HG03060 (cell line): ENCODE measurements at regions not wholly inside any gene's neighbourhood (a gene's known extent, or its start where the extent isn't known, plus 50 kb on each side); places are given as distances from the start of the nearest gene placed in this dataset.

Source experiments
- ATAC-seq: cut with Tn5 transposase; IDR thresholded peaks from one replicate; pipeline ENCODE4 v1.9.1; 2021; ENCODE audit warnings: low read depth, moderate number of reproducible peaks; ENCODE audit not compliant: unreplicated experiment

DNA sequence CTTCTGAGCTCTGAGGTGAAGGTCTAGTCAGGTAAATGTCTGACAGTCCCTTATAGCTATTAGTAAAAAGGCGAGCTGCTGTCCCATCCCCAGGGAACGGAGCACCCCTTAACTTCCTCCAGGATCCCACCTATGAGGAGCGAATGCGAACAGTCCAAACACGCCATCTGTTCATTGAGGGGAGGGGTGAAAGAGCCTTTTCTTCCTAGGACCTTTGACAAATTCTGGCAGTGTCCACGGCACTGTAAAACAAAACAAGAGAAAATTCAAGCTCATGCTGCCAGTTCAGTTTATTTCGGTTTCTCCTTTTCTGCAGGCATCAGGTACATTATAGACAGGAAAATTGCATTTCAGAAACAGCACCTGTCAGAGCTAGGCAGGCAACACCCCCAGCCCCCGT lies 253.8 kb upstream of the CADM1 start:
- ATAC-seq: no peak

DNA sequence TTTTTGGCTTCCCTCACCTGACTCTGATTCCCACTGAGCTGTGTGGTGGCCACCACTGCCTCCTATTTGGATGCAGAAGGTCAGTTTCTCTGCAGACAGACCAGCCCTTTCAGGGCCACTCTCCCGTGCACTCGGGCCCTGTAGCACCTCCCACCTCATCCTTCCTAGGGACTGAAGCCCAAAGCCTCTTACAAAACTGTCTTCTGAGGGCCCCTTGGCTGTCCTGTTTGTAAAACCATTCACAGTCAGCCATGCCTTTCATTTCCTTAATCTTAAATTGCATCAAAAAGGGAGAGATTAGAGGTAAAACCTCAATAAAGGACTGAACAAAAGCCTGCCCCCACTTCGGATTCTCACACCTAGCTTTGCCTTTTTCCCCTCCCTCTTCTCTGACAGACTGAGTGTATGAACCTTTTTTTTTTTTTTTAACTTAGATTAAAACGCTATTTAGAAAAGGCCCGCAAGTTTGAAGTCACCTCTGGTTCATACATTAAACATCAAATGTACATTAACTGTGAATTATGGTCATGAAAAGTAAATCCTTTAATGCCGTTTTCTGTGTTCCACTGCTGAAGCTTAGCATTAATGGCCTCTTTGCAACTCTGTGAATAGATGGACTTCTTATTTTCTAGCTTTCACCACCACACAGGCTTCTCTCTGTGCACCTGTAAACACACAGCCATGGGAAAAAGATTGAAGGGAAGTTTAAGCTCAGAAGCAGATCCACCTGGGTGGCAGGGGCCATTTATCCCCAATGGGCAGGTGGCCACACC lies 247.2 kb upstream of the CADM1 start:
- ATAC-seq: no peak

DNA sequence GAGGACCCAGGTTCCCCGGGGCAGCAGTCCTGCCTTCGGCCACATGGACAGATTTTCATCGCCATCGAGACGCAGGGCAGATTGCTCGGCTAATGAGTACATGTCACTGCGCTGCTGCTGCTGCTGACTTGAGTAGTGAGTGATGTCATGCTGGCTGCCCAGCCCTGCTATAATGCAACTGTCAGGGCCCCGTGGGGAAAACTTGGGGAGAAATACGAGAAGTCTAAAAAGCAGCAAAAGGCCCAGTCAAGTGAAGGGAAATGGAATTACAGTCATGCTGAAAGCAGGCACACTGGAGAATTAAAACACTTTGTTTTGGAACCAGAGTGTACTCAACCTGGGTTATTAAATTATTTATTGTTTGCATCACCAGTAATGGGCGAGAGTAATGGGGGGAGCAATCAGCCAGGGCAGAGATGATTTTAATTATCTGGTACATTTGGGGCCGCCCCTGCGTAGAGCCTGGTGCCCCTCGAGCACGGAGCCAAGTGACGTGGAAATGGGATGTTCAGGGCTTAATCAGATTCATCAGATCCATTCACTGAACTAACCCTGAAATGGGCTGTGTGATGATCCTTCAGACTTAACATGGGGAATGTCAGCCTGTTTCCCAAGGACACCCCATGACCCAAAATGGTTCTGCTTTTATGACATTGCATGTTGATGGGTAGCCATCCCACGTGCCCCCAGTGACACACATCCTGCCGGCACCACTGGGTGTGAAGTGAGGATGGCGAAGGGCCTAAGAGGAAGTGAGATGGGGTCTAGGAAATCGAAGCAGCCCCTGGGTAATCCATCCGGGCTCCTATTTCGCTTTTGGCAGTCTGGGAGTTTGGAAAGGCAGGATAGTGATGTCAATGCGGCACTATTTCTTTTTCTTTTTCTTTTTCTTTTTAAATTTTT lies 241.6 kb upstream of the CADM1 start:
- ATAC-seq: no peak

- ATAC-seq: no peak
Observed at GRCh38 chr11:115745066-115745465, 240.9 kb upstream of the CADM1 start.

GRCh38 chr11:115743719-115744118 lies 239.5 kb upstream of the CADM1 start:
- no peak for ATAC-seq

DNA sequence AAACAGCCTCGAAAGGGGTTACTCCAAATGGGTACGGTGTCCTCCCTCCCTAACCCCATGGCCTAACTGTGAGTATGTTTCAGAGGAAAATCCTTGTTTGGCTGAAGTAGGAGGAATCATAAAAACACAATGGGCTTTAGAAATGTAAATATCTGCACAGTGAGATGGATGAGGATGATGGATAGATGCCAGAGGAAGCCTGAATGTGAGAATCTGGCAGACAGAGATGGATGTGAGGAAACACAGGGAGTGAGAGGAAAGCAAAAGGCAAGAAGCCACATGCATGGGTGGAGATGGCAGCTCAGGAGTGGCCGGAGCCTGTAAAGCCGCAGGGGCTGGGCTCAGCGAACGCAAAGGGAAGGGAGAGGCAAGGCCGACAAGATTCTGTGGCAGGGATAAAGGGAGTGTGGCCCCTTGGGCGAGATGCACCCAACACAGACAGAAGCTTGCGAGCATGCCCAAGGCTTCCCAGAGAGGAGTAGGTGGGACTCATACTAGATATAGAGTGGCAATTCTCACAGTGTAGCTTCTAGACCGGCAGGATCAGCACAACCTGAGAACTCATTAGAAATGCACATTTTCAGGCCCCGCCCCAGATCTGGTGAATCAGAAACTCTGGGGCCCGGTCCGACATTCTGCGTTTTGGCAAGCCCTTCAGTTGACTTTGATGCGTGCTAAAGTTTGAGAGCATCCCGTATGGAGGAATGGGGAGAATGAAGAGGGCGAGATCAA lies 237.3 kb upstream of the CADM1 start:
- no peak for ATAC-seq

DNA sequence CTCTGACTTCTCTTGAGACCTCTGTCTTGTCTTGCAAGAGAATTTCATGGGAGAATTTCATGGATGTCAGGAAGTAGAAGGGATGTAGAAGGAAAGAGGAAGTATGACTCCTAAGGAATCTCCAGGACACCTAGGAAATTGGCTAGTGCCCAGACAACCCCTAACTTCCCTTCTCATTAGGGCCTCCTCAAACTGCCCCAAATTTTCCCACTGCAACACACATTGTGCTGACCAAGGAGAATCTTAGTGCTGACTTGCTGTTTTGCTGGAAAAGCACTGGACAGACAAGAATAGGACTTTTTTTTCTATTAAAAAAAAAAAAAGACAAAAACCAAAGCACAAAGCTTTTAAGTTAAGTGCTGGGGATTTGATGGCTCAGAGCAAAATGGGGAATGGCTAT lies 236.1 kb upstream of the CADM1 start:
- no peak for ATAC-seq

- ATAC-seq: no peak
Observed at GRCh38 chr11:115739878-115740277, 235.7 kb upstream of the CADM1 start.

GRCh38 chr11:115739146-115739545 lies 234.9 kb upstream of the CADM1 start:
- no peak for ATAC-seq

DNA sequence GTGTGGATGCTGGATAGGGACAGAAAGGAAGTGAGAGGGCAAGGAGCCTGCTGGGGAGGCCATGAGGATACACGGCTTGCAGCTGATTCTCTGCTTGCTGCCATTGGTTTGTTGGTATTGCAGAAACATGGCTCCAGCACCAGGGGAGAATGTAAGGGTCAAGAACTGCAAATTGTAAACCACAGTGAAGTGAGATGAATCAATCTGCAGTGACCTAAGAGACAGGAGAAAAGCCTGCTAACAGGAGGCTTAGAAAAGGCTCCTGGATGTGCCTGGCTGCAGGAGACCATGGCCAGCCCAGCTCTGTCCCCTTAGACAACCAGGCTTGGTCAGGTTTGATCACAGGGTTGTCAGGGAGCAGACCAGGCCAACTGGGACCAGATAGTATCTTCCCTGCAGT lies 233.7 kb upstream of the CADM1 start:
- ATAC-seq: no peak

- no peak for ATAC-seq
Observed at GRCh38 chr11:115736146-115736545, 231.9 kb upstream of the CADM1 start.

DNA sequence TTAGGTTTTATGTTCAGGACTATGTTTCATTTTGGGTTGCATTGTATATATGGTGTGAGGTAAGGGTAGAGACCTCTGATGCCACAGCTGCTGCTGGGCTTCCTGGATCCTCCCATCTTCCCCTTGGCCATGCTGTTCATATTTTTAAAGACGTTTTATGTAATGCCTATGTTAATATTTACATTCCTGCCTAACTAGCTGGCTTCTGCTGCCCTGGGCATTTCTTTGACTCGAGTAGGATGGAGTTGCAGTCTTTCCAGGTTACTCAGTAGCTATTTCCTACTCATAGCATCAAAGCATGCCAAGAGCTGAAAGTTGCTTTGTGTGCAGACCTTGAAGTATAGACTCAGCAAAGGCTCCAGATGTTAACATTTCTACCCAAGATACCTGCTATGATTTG lies 220.5 kb upstream of the CADM1 start:
- ATAC-seq: no peak

GRCh38 chr11:115722711-115723110 lies 218.5 kb upstream of the CADM1 start:
- ATAC-seq: no peak

DNA sequence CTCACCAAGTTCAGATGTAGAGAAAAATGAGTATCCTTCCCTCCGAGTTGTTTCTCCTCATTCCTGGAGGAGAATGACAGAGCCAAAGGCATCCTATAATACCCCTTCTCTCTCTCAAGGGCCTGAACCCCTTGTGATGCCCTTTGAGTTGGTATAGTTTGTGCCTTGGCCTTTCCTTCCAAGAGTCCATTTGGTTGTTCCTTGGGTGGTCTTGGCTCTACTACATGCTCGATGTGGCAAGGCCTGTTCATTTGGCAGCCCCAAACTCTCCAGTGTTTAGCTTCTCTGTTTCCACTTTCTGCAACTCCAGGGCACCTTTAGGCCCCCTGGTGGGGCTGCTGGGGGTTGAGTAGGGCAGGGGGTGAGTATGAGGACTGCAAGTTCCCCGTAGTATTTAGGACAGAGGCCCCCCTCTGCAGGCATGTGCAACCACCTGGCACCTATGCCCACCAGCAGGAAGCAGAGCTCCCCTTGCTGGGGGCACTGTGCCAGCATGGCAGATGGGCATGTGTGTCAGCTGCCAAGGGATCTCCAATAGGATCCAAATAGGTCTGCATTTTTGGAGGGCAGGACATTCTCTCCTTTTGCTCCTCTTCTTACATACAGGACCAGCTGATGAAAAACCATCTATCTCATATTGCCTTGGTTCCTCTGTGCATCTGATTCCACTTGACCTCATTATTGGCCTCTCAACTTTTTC lies 217.2 kb upstream of the CADM1 start:
- ATAC-seq: no peak

GRCh38 chr11:115720602-115721245 lies 216.5 kb upstream of the CADM1 start:
- ATAC-seq: no peak

DNA sequence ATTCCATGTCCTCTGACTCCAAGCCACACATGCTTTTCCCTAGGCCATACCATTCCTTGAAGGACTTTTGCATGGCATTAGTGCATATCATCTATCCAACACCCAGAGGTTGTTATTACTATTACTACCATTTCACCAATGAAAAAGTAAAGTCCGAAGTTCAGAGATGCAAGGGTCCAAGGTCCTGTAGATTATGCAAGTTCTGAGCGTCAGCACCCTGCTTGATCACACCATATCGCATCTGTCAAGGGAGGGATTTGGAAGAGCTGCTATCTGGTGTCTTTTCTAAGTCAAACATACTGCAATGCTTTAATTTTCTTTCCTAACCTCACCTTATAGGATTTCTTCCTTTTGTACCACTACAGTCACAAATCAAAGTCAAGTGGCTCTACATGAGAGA lies 214.7 kb upstream of the CADM1 start:
- no peak for ATAC-seq

- ATAC-seq: no peak
Observed at GRCh38 chr11:115718106-115718505, 213.9 kb upstream of the CADM1 start.

GRCh38 chr11:115716601-115717529 lies 212.7 kb upstream of the CADM1 start:
- ATAC-seq: no peak

- no peak for ATAC-seq
Observed at GRCh38 chr11:115716080-115716479, 211.9 kb upstream of the CADM1 start.
